Superior temporal gyrus (tissue), 1 donor: ENCODE measurements at regions not wholly inside any gene's neighbourhood (a gene's known extent, or its start where the extent isn't known, plus 50 kb on each side); places are given as distances from the start of the nearest gene placed in this dataset.

Experiments used
- DNase-seq: peaks from one replicate; pipeline ENCODE4 v3.0.0-alpha.2; 2016; ENCODE audit errors: extremely low spot score

DNA sequence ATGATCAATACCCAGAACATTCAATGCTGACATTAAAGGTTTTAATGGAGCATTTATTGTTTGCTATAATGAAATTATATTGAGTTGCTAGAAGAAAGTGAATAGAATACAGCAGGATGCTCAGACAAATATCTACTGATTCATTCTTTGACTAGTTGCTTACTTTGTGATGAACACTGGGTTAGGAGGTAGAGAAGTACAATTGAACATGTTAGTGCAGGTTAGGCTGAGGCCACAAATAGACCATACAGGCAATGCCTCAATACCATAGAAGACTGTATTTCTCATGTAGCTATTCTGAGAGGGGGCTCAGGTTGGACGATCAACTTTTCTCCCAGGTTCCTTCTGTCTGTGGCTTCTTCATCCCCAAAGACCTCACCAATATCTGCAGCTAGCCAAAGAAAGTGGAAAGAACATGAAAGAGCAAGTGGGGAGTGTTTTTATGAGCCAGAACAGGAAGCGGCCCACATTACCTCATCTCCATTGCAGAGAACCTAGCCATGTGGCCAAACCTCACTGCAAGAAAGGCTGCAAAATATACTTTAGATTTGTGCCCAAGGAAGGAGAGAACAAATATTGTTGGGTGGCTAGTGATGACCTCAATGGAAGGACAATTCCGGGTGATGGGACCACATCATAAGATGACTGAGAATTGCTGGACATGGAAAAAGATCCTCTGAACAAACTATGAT, 180.3 kb upstream of the GATB start:
- no peak for DNase-seq

DNA sequence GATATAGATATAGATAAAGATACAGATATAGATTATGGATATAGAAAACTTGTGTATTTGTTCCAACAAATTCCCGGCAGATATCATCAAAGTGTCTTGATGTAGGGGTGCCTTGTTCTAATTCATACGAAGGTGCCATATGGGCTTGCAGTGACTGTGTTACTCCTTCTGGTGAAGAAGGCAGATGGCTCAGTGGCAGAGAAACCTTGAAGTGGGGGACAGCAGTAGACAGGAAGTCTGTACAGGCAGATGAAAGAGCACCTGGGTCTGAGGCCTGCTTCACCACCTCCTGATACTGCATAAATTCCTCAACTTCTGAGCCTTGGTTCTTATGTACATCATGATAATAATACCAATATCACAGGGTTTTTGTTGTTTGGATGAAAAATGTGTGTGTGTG, 179.5 kb upstream of the GATB start:
- DNase-seq = no peak

DNA sequence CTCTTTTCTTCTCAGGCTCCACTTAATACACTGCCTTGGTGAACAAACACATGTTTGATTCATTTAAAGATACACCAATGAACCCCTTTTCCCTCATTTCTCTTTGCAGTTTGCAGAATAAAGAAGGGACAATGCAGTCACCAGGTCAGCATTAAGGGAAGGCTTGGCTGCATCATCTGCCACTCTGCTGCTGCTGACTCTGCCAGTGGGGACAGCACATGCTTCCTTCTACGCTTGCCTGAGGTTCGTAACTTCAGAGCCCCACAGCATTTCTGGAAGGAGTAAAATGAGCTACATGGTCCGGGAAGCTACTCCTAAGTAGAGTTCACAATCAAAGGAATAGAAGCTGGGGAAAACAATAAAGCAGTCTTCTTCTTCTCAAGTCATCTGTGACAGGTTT, 178.9 kb upstream of the GATB start:
- DNase-seq = no peak

DNA sequence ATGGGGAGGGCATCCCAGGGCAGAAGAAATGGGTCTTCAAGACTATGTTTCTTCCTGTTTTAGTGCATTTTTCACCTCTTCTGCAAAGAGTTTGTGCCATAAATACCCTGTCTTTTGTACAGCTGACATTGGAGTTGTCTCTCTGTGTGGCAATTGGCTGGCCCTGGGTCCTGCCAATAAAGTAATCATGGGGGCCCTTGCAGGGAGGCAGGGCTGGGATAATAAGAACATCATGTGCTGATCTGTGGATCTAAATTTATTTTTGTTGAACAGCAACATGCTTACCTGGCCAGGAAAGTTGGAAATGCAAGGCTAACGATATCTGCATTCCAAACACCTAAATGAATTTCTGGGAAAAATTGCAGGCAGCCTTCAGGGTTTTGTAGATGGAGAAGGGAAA, 174.6 kb upstream of the GATB start:
- DNase-seq = no peak

DNA sequence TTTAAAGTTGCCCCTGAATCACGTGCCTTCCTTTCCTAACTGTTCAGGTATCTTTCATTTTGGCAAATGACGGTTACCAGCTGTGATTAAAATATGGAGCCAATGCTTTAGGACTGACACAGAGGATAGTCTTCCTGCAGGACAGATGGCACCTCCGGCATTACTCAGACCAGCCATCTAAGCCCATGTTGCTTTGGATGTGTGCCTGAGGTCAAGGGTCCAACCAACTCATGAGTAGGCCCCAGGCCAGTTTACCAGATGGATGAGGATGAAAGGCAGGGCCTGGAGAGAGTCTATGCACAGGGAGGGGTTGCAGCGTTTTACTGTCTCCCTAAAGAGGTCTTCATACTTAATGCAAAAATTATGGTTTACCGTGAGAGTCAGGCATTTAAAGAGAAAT, 174.0 kb upstream of the GATB start:
- no peak for DNase-seq

DNA sequence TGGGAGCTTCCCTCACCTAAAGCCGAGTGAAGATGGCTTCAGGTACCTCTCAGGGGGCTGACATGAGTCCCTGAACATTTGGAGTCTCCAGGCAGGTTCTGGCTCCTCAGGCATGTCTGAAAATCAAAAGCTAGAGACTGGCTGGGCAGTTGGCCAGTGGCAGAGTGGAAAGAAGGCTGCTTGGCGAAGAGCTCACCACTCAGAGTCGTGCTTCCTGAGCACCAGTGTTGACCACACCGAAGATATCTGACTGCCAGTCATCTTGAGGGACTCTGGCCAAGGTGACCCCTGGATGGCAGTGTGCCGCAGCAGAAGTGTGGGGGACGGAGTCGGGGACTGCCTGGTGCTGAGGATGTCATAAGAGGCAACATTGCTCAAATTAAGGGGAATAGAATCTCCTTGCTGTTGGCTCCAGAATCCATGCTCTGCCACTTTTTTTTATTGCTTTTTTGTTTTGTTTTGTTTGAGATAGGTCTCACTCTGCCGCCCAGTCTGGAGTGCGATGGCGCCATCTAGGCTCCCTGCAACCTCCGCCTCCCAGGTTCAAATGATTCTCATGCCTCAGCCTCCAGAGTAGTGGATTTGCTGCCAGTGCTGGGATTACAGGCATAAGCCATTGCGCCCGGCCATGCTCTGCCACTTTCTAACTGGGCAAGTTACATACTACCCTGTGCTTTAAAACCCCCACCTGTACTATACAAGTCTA, 172.5 kb upstream of the GATB start:
- DNase-seq = no peak

DNA sequence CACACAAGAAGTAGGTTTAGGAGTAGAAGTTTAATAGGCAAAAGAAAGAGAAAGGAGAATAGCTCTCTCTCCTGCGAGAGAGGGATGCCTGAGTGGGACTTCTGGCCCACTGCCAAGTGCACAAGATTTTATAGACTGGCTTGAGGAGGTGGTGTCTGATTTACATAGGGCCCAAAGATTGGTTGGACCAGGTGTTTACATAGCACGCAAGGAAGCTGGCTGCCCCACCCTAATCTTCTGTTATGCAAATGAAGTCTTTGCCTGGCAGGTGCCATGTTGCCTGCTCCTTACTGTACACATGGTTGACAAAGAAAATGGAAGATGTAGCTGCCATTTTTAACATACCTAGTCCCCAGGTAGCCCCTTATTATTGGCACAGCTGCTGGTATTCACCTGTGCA, 170.8 kb upstream of the GATB start:
- no peak for DNase-seq

DNA sequence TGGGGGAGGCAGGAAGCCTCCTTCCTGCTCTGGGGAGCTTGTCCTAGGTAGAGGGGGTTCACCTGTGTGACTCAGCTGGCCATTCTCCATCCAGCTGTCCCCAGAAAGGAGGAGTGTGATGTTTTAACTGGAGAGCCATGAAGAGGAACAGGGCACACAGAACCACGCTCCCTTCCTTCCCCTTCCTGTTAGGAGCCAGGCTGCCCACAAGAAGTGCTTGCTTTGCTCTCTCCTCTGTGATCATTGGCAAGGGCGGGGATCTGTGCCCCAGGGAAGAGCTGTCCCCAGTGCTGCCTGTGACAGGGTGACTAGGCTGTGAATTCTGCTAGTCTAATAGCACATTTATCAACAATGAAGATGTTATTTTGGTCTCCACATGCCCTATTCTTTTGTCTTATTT, 169.6 kb upstream of the GATB start:
- DNase-seq = no peak

DNA sequence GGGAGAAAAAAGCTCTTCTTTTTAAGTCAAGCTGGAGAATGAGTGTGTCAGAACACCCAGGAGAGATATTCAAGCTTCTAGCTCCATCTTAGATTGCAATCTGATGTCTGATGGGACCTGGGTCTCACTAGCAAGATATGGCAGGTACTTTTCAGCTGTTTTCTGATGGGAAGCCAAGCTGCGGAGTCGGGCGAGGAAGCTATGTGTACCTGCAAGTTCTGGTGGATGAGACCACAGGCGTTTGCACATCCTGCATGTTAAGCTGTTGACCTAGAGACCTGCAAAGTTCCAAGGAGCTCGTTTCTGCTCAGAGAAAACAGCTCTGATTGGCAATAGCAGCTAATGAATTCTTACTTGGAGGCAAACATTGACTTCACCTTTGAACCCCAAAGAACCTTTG, 167.3 kb upstream of the GATB start:
- no peak for DNase-seq

DNA sequence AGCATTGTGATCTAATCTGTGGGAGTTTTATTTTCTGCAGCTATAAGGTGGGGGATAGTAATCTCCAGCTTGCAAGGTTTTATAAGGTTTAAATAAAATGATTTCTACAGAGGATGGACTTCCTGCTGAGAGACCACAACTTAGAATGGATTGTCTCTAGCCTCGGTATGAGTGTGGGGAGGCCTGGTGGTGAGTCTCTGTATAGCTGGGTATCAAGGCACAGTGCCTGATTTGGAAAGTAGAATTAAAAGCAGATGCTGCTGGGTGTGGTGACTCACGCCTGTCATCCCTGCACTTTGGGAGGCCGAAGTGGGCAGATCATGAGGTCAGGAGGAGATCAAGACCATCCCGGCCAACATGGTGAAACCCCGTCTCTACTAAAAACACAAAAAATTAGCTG, 162.0 kb upstream of the GATB start:
- DNase-seq = no peak

DNA sequence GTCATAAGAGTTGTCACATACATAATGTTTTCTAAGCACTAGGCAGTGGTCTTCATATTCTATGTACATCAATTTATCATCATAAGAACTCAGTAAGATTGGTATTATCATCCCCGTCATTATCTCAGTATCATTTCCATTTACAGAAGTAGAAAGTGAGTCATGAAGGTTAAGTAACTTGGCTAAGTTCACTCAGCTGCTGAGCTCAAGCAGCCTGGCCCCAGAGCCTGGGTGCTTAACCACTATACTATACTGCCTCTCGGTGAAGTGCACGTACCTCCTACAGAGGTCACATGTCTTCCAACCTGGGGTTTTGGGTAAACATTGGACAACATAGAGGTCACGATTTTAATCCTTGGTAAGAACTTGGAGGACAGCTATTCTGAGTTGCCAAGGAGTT, 161.5 kb upstream of the GATB start:
- no peak for DNase-seq

DNA sequence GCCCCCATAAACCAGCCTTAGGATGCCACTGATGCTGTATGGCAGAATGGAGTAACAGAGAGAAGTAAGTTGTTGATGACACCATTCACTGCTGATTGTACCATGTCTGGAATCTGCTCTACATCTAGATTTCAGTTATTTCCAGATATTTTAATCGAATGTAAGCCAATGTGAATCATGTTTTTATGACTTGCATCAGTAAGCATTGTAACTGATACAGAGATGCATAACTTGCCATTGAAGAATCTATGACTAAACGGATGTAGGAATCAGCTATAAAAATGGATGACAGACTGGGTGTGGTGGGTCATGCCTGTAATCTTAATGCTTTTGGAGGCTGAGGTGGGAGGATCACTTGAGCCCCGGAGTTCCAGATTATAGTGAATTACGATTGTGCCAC, 161.0 kb upstream of the GATB start:
- no peak for DNase-seq

DNA sequence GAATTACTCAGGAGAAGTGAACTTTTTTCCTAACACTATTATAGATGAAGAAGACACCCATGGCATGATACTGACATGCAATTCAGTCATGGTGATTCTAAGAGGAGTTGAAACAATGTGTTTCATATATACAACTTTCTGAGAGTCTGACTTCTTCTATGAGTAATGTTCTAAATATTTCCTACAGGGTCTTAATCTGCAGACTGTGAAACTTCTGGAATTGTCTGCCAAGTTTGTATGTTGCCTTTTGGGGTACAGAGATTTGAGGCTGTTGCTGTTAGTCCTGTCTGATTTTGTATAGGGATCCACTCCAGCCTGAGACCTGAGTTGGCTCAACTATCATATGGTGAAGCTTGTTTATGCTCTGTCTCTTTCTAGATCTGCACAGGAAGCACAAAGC, 160.6 kb upstream of the GATB start:
- DNase-seq = no peak

DNA sequence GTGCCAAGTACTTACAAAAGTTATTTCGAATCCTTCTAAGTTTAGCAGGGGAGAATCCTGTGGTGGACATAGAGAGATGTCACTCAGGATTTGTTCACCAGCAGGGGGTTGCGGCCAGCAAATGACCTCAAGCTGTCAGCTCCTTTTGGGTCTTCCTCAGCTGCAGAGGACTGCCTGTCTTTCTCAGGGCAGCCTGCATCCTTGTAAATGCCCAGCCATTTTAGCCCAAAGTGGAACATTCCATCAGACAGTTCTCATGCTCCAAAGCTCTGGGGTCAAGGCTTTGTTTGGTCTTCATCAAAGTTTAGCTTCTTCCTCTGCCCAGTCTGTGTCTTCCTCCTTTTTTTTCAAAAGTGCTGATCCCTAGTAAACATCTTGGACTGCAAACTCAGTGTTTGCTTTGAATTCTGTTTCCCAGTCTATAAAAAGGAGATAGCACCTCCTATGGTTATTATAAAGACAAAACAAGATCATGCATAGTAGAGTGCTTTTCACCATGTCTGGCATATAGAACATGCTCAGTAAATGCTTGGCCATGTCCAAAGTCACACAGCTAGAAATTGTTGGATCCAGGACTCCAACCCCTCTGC, 156.4 kb upstream of the GATB start:
- no peak for DNase-seq

DNA sequence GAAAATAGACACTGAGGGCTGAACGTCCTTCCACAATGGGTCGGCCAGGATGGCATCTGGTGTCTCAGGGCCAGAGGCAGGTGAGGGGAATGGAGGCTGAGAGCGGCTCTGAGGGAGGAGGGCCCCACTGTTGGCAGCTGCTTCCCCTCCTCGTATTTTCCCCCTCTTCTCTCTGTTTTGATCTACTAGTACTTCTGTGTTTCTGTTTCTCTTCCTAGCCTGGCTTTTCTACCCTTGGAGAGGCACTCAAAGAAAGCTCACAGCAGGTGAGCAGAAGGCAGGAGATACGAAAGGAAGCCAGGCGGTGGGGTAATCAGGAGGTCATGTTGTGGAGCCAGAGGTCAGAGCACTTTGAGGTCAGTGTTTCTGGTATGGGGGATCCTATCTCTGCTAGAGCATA, 151.8 kb upstream of the GATB start:
- no peak for DNase-seq

DNA sequence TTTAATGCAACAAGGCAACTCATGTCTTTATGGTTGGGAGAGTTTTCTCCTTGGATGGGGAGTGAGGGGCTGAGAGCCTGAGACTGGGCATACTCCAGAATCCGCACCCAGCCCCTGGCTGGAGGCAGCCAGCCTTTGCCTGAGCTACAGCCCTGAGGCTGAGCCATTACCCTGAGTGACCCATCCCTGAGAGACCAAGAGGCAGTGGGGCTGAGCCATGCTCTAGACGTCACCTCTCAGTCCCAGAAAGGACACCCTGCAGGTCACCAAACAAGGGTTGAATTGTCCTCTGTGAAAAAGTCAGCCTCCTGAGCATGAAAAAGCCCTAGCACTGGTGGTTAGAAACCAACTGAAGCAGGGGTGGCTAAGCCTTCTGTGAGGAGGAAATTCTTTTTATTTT, 151.2 kb upstream of the GATB start:
- no peak for DNase-seq

DNA sequence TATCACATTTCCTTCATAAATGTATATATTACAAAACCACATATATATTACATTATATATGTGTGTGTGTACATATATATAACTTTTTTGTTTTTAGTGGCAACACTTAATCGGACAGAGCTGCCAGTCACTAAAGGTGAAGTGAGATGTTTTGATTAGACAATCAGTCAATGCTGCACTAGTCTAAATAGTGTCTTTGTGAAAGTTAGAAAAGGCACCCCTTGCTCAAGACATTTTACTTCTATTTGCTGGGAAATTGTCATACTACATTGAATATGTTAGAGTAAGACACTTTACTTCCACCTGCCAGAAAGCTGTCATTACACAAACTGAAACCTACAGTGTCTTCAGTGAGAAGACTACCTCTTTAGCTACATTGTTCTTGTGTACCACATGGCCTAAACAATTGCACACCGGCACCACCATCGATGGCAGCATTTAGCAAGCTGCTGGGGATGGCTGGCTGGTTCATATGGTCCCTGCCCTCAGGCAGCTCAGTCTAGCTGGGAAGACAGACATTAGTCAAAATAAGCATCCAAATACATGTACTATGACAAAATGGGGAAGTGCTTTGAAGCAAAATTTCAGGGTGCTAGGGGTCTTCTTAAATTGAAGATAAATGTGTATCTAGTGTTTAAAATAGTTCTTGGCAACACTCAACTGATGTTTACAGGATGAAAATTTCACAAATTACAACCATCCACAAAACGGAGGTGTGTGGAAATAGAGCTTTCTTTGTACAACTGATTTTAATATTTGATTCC, 148.1 kb upstream of the GATB start:
- no peak for DNase-seq

DNA sequence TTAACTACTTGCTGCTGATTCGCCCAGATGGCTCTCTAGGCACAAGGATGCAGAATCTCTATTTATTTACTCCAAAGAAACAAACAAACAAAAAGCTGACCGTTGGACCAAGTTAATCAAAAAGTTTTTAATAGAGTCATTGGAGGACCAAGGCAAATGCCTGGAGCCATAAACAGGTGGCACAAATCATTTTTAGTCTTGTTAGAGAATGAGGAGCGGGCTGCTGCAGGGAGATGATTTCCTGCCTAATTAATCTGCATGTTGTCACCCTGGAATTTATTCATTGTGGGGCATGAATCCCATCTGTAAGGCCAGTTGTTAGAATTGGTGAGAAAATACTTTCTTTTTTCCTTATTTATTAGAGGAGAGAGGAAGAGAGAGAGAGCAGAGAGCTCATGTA, 147.4 kb upstream of the GATB start:
- DNase-seq = no peak

DNA sequence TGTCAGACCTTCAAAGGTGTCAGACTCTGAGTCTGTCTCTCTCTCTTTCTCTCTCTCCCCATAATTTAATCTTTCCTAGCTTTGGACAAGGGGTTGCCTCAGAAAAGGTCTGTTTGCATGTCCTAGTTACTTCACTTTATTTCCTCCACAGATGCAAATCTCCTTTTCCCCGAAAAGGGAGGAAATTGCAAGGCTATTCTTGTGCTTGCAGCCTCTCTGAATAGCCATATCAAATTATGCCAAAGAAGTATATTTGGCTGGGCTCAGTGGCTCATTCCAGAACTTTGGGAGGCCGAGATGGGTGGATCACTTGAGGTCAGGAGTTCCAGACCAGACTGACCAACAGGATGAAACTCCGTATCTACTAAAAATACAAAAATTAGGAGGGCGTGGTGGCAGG, 145.6 kb upstream of the GATB start:
- no peak for DNase-seq

DNA sequence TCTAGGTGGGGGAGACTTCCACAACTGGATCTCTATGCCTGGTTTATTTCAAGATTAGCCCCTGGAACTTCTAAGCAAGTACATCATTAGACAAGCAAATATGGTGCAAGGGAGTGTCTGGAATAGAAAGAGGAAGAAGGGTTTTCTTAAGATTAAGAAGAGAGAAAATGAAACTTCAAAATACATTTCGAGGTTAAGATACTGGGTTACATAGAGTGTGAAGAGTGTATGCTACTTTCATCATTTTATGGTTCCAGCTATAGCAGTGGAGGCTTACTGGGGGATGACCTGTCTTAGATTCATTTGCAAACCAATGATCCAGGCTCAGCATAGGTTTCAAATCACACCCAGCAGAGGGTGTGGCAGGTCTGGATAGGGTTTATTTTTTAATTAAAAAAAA, 144.4 kb upstream of the GATB start:
- DNase-seq = no peak

DNA sequence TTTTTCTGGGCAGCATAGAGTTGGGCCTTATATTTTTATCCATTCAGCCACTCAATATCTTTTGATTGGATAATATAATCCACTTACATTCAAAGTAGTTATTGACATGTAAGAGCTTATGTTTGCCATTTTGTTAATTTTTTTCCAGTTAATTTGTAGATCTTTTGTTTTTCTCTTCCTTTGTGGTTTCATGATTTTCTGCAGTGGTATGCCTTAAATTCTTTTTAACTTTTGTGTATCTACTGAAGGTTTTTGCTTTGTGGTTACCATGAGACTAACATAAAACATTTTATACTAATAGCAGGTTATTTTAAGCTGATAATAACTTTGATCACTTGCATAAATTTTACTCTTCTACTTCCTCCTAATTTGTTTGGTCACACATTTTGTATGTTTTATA, 140.8 kb upstream of the GATB start:
- no peak for DNase-seq

DNA sequence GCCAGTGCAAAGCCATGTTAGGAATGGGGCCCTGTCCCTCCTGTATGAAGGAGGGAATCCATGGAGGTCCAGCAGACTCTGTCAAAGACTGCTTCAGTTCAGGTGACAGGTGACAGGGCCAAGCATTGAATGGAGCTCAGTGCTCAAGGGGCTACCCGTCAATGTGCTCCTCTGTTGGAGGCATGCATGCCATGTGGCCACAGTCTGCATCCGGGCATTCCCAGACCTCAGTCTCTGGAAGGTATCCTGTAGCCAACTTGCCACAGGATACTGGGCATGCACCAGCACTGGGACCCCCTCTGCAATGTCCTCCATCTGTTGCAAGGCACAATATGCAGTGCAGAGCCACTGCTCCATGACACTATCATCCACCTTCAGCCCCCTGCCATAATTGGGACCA, 136.1 kb upstream of the GATB start:
- no peak for DNase-seq

DNA sequence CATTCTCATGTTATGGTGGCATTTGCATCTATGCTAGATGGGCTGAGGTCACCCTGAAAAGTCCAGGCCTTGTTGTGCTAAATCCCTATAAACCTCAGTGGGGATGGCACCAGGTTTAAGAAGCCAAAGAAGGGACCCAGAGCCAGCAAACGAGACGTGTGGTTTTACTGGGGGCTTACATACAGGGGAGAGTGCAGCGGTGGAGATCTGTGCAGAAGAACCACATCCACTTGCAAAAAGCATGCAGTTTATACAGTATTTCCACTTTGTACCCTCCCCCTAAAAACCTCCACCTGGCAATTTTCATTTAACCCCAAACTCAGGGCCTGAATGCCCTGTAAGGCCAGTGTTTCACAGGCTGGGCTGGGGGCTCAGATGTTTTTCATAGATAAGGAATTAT, 134.9 kb upstream of the GATB start:
- DNase-seq = no peak
